GM12891 (cell line): ENCODE measurements at regions not wholly inside any gene's neighbourhood (a gene's known extent, or its start where the extent isn't known, plus 50 kb on each side); places are given as distances from the start of the nearest gene placed in this dataset.
"Not testable (repeated sequence)": the region's sequence is repeated elsewhere in the genome, so short reads cannot be mapped to it uniquely, and the experiment has no call there.

Experiments used
- DNase-seq: peaks from one replicate; pipeline ENCODE4 v3.0.0; 2011; ENCODE audit warnings: low spot score; ENCODE audit not compliant: insufficient read length
- FAIRE-seq: peaks from 2 replicates; lab custom pipeline; 2011; peaks lifted over from hg19 to GRCh38; lab: Jason Lieb, UNC
- PAX5 ChIP-seq: IDR thresholded peaks from 2 replicates; pipeline ENCODE4 v1.6.1; 2011; ENCODE audit warnings: low read length, moderate library complexity, mild to moderate bottlenecking; ENCODE audit not compliant: insufficient read depth, severe bottlenecking
- POLR2A ChIP-seq: IDR thresholded peaks from 2 replicates; pipeline ENCODE4 v1.6.1; 2011; ENCODE audit warnings: low read depth, low read length, control low read depth
- POLR2AphosphoS5 ChIP-seq: IDR thresholded peaks from 2 replicates; pipeline ENCODE4 v1.6.1; 2011; ENCODE audit warnings: low read depth, low read length, control low read depth
- POU2F2 ChIP-seq: IDR thresholded peaks from 2 replicates; pipeline ENCODE4 v1.6.1; 2011; ENCODE audit warnings: low read depth, mild to moderate bottlenecking, control low read depth, low read length, moderate library complexity
- SPI1 ChIP-seq: IDR thresholded peaks from 2 replicates; pipeline ENCODE4 v1.6.1; 2011; ENCODE audit warnings: low read depth, low read length, control low read depth
- TAF1 ChIP-seq: IDR thresholded peaks from 2 replicates; pipeline ENCODE4 v1.6.1; 2011; ENCODE audit warnings: low read depth, low read length, control low read depth

DNA sequence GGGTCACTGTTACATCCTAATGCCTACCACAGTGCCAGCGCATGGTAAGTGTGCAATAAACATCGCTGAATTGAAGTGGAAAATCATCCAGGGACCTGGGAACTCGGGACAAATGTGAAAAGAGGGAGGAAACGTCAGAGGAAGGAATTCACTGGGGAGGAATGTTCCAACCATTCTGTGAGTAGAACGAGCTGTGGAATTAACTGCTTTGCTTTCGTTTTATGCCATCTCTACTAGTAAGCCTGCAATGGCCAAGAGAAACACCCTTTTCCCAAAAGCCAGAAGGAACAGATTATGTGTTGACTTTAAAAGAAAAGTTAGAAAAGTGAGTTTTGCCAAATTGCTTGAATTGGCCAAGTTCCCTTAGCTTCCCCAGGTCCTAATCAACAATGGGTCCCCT lies 1044.9 kb downstream of the TYW1 start:
- FAIRE-seq: no peak
- DNase-seq: no peak
- TF ChIP-seq SPI1: no peak
- no peak for TF ChIP-seq POU2F2
- TF ChIP-seq TAF1: no peak
- no peak for TF ChIP-seq POLR2A
- no peak for TF ChIP-seq PAX5
- no peak for TF ChIP-seq POLR2AphosphoS5

DNA sequence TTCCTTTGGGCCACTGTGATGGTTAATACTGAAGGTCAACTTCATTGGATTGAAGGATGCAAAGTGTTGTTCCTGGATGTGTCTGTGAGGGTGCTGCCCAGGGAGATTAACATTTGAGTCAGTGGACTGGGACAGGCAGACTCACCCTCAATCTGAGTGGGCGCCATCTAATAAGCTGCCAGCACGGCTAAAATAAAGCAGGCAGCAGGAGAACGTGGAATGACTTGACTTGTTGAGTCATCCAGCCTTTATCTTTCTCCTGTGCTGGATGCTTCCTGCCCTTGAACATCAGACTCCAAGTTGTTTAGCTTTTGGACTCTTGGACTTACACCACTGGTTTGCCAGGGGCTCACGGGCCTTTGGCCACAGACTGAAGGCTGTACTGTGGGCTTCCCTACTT lies 1046.9 kb downstream of the TYW1 start:
- FAIRE-seq (no peak), DNase-seq (no peak)
- no peak for TF ChIP-seq TAF1
- TF ChIP-seq SPI1: no peak
- no peak for TF ChIP-seq POU2F2
- no peak for TF ChIP-seq POLR2A
- TF ChIP-seq PAX5: no peak
- TF ChIP-seq POLR2AphosphoS5: no peak

DNA sequence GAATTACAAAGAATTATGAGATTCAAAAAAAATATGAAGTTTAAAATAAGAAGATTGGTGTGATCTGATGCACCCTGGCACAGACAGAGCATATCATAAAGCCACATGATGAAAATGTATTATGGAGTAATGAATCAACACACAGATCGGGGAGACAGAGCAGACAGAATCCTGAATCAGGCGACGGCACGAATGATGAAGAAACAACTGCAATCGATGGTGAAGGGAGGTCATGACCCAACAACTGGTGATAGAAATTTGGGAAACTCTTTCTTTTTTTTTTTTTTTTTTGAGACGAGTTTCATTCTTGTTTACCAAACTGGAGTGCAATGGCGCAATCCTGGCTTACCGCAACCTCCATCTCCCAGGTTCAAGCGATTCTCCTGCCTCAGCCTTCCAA lies 1054.0 kb downstream of the TYW1 start:
- DNase-seq: no peak
- TF ChIP-seq POLR2A (no peak), PAX5 (no peak), POLR2AphosphoS5 (no peak), TAF1 (no peak), SPI1 (no peak), POU2F2 (no peak)
- FAIRE-seq: no peak

DNA sequence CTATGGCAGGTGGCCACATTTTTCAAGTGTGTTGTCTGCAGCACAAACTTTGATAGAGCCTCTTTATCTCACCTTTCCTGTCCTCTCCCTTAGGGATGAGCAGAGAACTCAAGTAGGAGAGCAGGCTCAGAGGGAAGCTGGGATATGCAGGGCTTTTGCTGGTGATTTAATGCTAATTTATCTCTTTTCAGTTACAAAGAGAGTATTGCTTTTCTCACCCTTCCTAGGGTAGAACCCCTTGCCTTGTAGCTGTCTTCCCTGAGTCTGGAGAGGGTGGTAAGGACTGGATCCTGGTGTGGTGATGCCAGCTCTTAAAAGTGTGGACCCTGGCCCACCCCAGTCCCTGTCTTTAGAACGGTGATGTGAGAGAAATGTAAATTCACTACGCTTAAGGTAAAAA lies 1061.4 kb downstream of the TYW1 start:
- FAIRE-seq (no peak), DNase-seq (no peak)
- no peak for TF ChIP-seq PAX5
- TF ChIP-seq SPI1: no peak
- TF ChIP-seq POU2F2: no peak

DNA sequence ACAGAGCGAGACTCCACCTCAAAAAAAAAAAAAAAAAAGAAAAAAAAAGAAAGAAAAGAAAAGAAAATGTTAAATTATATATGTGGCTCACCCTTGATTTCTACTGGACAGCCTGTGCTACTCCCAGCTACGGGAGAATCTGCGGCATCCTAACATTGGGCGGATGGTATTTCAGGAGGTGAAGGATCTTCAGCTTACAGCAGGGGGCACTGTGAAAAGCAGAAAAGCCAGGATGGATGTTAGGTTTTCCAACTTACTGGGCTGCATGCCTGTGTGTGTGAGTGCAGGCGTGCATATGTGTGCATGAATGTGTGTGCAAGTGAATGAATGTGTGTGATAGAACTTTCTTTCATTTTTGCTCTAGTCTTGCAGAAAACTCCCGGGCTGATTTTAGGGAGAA lies 1066.5 kb downstream of the TYW1 start:
- FAIRE-seq: no peak
- TF ChIP-seq TAF1 (no peak), POLR2A (no peak), POLR2AphosphoS5 (no peak), POU2F2 (no peak), PAX5 (no peak), SPI1 (no peak)
- no peak for DNase-seq

DNA sequence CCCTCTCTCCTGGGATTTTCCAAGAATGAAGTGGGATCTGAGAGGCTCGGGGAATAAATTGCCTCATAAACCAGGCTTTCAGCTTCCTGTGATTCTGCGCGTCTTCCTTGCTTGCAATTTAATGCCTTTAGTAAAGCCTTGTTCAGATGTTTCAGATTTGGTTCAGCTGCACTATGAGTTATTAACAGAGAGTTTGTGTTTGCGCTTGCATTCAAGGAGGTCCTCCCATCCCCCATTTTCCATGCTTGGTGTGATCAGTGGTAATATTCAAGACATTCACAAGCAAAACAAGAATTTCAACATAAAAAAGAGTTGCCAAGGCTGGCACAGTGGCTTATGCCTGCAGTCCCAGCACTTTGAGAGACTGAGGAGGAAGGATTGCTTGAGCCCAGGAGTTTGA lies 1068.9 kb downstream of the TYW1 start:
- TF ChIP-seq PAX5: no peak
- TF ChIP-seq TAF1: no peak
- FAIRE-seq (no peak), DNase-seq (no peak)

DNA sequence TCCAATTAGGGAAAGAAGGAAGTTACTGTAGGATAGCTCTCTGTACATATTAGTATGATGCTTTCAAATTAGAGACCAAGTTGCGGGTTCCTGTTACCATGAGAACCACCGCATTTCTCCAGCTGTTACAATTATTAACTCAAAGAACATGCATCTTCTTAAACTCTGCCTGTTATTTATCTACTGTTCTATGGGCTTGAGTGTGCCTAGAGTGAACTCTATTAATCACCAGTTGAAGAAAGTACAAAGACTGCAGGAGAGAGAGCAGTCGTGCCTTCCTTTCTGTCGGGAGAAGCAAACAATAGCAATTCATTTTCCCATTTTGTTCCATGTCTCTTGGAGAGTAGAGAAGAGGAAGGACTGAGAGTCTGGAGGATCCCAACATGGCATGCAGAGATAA lies 1071.2 kb downstream of the TYW1 start:
- TF ChIP-seq POLR2AphosphoS5 (no peak), POLR2A (no peak), PAX5 (no peak), SPI1 (no peak), TAF1 (no peak), POU2F2 (no peak)
- FAIRE-seq (no peak), DNase-seq (no peak)

DNA sequence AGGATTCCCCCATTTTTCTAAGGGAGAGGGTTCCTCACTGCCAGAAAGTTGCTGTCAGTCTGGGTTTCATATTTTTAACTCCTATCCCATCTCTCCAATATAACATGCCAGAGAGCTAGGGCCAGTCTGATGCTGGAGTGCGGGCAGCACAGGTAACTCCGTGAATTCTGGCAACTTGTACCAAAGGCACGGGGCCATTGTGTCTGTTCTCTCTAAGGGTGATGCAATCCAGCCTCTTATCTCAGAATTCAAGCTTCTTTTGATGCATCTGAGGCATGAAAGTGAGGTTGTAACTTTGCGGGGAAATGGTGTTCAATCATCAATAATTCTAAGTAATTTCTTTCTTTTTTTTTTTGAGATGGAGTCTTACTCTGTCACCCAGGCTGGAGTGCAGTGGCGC lies 1074.4 kb downstream of the TYW1 start:
- DNase-seq (no peak), FAIRE-seq (no peak)
- TF ChIP-seq PAX5 (no peak), TAF1 (no peak)

DNA sequence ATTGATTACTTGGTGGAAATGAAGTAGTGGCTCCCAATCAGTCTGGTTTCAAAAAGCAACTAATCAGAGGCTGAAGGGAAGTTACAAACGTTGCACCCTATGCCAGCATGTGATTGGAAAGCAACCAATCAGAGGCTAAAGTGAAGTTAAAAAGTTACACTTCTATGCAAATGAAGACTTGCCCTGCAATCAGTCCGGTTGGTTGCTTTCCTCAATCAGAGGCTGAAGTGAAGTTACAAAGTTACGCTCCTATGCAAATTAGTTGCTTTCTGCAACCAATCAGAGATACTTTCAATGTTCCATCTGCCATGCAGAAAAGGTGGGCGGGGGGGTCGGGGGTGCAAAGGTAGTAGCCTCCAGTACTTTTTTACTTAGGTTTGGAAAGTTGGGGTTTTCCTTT lies 1077.1 kb downstream of the TYW1 start:
- no peak for DNase-seq
- TF ChIP-seq SPI1 (no peak), TAF1 (no peak), PAX5 (no peak), POLR2A (no peak), POLR2AphosphoS5 (no peak)
- no peak for FAIRE-seq

DNA sequence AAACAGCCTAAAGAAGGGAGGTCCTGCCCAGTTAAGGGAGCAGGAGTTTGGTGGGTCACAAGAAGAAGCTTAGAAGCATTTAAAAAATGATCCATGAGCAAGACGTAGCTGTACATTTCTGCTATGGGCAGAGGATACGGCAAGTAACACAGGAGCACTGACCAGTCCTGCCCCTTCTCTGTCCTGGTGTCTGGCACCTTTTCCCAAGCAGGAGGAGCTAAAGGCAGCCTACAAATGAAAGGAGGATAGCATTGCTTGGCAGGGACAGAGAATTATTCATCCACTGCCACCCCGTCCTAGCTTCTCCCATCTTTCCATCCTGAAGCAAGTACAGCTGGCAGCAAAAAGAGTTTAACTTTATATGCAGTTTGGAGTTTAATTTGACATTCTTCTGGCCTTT lies 1077.6 kb downstream of the TYW1 start:
- TF ChIP-seq PAX5 (no peak), TAF1 (no peak), SPI1 (no peak), POLR2A (no peak), POLR2AphosphoS5 (no peak), POU2F2 (no peak)
- FAIRE-seq (no peak), DNase-seq (no peak)

DNA sequence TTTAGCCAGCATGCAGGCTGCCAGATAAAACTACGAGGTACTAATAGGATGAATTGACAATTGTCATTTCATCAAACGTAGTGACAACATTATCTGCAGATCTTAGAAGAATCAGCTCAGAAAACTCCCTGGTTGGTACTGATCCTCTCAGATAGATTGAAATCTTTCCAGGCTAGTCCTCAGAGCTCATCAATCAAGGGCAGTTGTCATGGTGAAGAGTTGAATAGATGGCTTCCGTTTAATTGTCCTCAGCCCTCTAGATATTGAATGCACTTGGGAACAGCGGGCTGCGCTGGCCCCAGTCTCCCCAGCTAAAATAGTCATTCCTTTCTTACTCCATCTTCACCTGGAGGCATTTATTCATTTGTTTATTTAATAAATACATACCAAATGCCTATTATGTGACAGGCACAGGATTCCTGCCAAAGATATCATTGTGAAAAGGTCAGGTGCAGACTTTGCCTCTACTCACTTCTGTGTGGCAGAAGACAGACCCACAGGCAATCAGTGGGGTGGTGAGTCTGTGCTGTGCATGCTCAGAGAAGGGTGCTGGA lies 1081.6 kb downstream of the TYW1 start:
- DNase-seq: no peak
- no peak for TF ChIP-seq PAX5
- no peak for TF ChIP-seq POLR2AphosphoS5
- TF ChIP-seq TAF1: no peak
- no peak for TF ChIP-seq SPI1
- no peak for TF ChIP-seq POU2F2
- no peak for TF ChIP-seq POLR2A
- no peak for FAIRE-seq

DNA sequence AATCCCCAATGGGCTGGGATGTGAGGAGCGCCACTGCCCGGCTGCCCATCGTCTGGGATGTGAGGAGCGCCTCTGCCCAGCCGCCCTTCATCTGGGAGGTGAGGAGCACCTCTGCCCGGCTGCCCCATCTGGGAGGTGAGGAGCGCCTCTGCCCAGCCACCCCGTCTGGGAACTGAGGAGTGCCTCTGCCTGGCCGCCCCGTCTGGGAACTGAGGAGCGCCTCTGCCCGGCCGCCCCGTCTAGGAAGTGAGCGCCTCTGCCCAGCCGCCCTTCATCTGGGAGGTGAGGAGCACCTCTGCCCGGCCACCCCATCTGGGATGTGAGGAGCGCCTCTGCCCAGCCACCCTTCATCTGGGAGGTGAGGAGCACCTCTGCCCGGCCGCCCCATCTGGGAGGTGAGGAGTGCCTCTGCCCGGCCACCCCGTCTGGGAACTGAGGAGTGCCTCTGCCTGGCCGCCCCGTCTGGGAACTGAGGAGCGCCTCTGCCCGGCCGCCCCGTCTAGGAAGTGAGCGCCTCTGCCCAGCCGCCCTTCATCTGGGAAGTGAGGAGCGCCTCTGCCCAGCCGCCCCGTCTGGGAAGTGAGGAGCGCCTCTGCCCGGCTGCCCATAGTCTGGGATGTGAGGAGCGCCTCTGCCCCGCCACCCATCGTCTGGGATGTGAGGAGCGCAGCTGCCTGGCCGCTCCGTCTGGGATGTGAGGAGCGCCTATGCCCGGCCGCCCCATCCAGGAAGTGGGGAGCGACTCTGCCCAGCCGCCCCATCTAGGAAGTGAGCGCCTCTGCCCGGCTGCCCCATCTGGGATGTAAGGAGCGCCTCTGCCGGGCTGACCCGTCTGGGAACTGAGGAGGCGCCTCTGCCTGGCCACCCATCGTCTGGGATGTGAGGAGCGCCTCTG lies 1085.7 kb downstream of the TYW1 start:
- not testable (repeated sequence) for DNase-seq, FAIRE-seq

DNA sequence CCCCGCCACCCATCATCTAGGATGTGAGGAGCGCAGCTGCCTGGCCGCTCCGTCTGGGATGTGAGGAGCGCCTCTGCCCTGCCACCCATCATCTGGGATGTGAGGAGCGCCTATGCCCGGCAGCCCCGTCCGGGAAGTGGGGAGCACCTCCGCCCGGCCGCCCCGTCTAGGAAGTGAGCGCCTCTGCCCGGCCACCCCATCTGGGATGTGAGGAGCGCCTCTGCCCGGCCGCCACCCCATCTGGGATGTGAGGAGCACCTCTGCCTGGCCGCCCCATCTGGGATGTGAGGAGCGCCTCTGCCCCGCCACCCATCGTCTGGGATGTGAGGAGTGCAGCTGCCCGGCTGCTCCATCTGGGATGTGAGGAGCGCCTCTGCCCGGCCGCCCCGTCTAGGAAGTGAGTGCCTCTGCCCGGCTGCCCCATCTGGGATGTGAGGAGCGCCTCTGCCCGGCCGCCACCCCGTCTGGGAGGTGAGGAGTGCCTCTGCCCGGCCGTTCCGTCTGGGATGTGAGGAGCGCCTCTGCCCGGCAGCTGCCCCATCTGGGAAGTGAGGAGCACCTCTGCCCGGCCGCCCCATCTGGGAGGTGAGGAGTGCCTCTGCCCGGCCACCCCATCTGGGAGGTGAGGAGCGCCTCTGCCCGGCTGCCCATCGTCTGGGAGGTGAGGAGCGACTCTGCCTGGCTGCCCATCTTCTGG lies 1086.5 kb downstream of the TYW1 start:
- DNase-seq, FAIRE-seq: not testable (repeated sequence)
